ENCODE measurements at regions not wholly inside any gene's neighbourhood (a gene's known extent, or its start where the extent isn't known, plus 50 kb on each side); places are given as distances from the start of the nearest gene placed in this dataset.

GRCh38 chr9:28971881-28972280, 1398.6 kb upstream of the C9orf72 start:
- ChIA-PET CTCF (no interaction called here), POLR2A (no interaction called here)
- H3K27ac ChIP-seq (ENCODE audit: low read length), result no peak overlapping the region
- TF ChIP-seq CTCF (IDR thresholded peaks at IDR 0.05) (no peak), TCF7L2 (IDR thresholded peaks at IDR 0.05; ENCODE audit: low read depth, low read length) (no peak), POLR2AphosphoS5 (IDR thresholded peaks at IDR 0.05; ENCODE audit: low read depth, low read length) (no peak), SIN3A (IDR thresholded peaks at IDR 0.05; ENCODE audit: borderline replicate concordance, insufficient read depth, low read depth, low read length) (no peak), REST (IDR thresholded peaks at IDR 0.05; ENCODE audit: insufficient read depth in 1 of 2, low read depth in 2 of 2, low read length in 1 of 2) (no peak)
- no TSS peak for BruUV-seq (replicated peaks)
- no peak overlapping the region for H3K4me3 ChIP-seq (ENCODE audit: low read depth in 2 of 2, low read length in 2 of 2)
- in situ Hi-C loops (cut with HindIII; ENCODE audit: low pct_unique_long_range_greater_than_20kb, low sequenced_read_pairs), result no loop called here
- H3K9me3 ChIP-seq (ENCODE audit: control insufficient read depth, insufficient read depth, low read depth, low read length), result no peaks in the 10 kb centered on the region
- intact Hi-C loops (cut with micrococcal nuclease; ENCODE audit: unreplicated experiment), result no loop called here
- H3K4me1 ChIP-seq (ENCODE audit: control insufficient read depth, insufficient read depth, low read length), result no peaks in the 10 kb centered on the region
- ATAC-seq (no peak), DNase-seq (ENCODE audit: low read depth, low spot score) (no peak)
- H3K36me3 ChIP-seq (ENCODE audit: control insufficient read depth, insufficient read depth, low read length), result no peaks in the 10 kb centered on the region
- no peaks in the 10 kb centered on the region for H3K27me3 ChIP-seq (ENCODE audit: control insufficient read depth, insufficient read depth, low read length)

- TF ChIP-seq REST (IDR thresholded peaks at IDR 0.05; ENCODE audit: insufficient read depth in 1 of 2, low read depth in 2 of 2, low read length in 1 of 2) (no peak), POLR2AphosphoS5 (IDR thresholded peaks at IDR 0.05; ENCODE audit: low read depth, low read length) (no peak), CTCF (IDR thresholded peaks at IDR 0.05) (no peak), SIN3A (IDR thresholded peaks at IDR 0.05; ENCODE audit: borderline replicate concordance, insufficient read depth, low read depth, low read length) (no peak), TCF7L2 (IDR thresholded peaks at IDR 0.05; ENCODE audit: low read depth, low read length) (no peak)
- ChIA-PET POLR2A (no interaction called here), CTCF (no interaction called here)
- DNase-seq (ENCODE audit: low read depth, low spot score) (no peak), ATAC-seq (no peak)
- Histone ChIP-seq H3K27ac (ENCODE audit: low read length) (no peak overlapping the region), H3K4me3 (ENCODE audit: low read depth in 2 of 2, low read length in 2 of 2) (no peak overlapping the region), H3K4me1 (ENCODE audit: control insufficient read depth, insufficient read depth, low read length) (no peaks in the 10 kb centered on the region), H3K9me3 (ENCODE audit: control insufficient read depth, insufficient read depth, low read depth, low read length) (no peaks in the 10 kb centered on the region), H3K27me3 (ENCODE audit: control insufficient read depth, insufficient read depth, low read length) (no peaks in the 10 kb centered on the region), H3K36me3 (ENCODE audit: control insufficient read depth, insufficient read depth, low read length) (no peaks in the 10 kb centered on the region)
- no TSS peak for BruUV-seq (replicated peaks)
- in situ Hi-C loops (cut with HindIII; ENCODE audit: low pct_unique_long_range_greater_than_20kb, low sequenced_read_pairs) (no loop called here), intact Hi-C loops (cut with micrococcal nuclease; ENCODE audit: unreplicated experiment) (no loop called here)
These were observed 1403.0 kb upstream of the C9orf72 start for GRCh38 chr9:28976250-28976649.
